Neural progenitor cell (in vitro differentiated cells): ENCODE measurements at regions not wholly inside any gene's neighbourhood (a gene's known extent, or its start where the extent isn't known, plus 50 kb on each side); places are given as distances from the start of the nearest gene placed in this dataset.

Source experiments
- DNase-seq: peaks from one replicate; pipeline ENCODE4 v3.0.0-alpha.2; 2016; ENCODE audit warnings: low spot score
- H2AFZ ChIP-seq: fragments of 200-600 bp; sonication (generic); replicated peaks from 2 replicates; pipeline ENCODE4 v1.6.1; 2016; ENCODE audit warnings: antibody characterized with exemption
- H3F3A ChIP-seq: fragments of 200-600 bp; sonication (generic); 2 replicates; pipeline ENCODE4 v1.6.1; 2016; ENCODE audit warnings: antibody characterized with exemption, low read depth
- H3K27ac ChIP-seq: fragments of 200-600 bp; sonication (generic); 2 replicates; pipeline ENCODE4 v1.5.1; 2016; ENCODE audit warnings: mild to moderate bottlenecking
- H3K27me3 ChIP-seq: fragments of 200-600 bp; sonication (generic); 2 replicates; pipeline ENCODE4 v1.6.1; 2016; ENCODE audit warnings: mild to moderate bottlenecking, moderate library complexity
- H3K36me3 ChIP-seq: fragments of 200-600 bp; sonication (generic); 2 replicates; pipeline ENCODE4 v1.5.1; 2016
- H3K4me1 ChIP-seq: fragments of 200-600 bp; sonication (generic); 2 replicates; pipeline ENCODE4 v1.6.1; 2016; ENCODE audit warnings: mixed run types
- H3K4me2 ChIP-seq: fragments of 200-600 bp; sonication (generic); 2 replicates; pipeline ENCODE4 v1.6.1; 2016
- H3K4me3 ChIP-seq: fragments of 200-600 bp; sonication (generic); 2 replicates; pipeline ENCODE4 v1.5.1; 2016
- H3K79me2 ChIP-seq: fragments of 200-600 bp; sonication (generic); 2 replicates; pipeline ENCODE4 v1.6.1; 2016; ENCODE audit warnings: low read depth
- H3K9ac ChIP-seq: fragments of 200-600 bp; sonication (generic); 2 replicates; pipeline ENCODE4 v1.6.1; 2016
- H3K9me3 ChIP-seq: fragments of 200-600 bp; sonication (generic); 2 replicates; pipeline ENCODE4 v1.5.1; 2016; ENCODE audit warnings: low read depth
- H4K20me1 ChIP-seq: fragments of 200-600 bp; sonication (generic); 2 replicates; pipeline ENCODE4 v1.6.1; 2016; ENCODE audit warnings: low read depth
- H3K27ac Mint-ChIP-seq: 3 replicates; pipeline ENCODE4 v1.8.0; 2021; ENCODE audit warnings: mixed read lengths
- H3K27me3 Mint-ChIP-seq: 2 replicates; pipeline ENCODE4 v1.8.0; 2022; ENCODE audit warnings: low read depth, mild to moderate bottlenecking, inconsistent platforms, moderate library complexity, mixed read lengths; ENCODE audit not compliant: insufficient read depth
- H3K36me3 Mint-ChIP-seq: 3 replicates; pipeline ENCODE4 v1.8.0; 2021; ENCODE audit warnings: mixed read lengths
- H3K4me1 Mint-ChIP-seq: 3 replicates; pipeline ENCODE4 v1.8.0; 2021; ENCODE audit warnings: mixed read lengths
- H3K4me3 Mint-ChIP-seq: 3 replicates; pipeline ENCODE4 v1.8.0; 2021; ENCODE audit warnings: mild to moderate bottlenecking, moderate library complexity, mixed read lengths
- H3K9me3 Mint-ChIP-seq: 3 replicates; pipeline ENCODE4 v1.8.0; 2020; ENCODE audit warnings: mixed read lengths
- CTCF ChIP-seq: fragments of 200-600 bp; sonication (generic); IDR thresholded peaks from 2 replicates; pipeline ENCODE4 v1.5.1; 2017; ENCODE audit warnings: antibody characterized with exemption, mild to moderate bottlenecking
- EZH2 ChIP-seq: fragments of 200-600 bp; sonication (generic); IDR thresholded peaks from 2 replicates; pipeline ENCODE4 v1.6.1; 2017; ENCODE audit warnings: antibody characterized with exemption, mild to moderate bottlenecking, moderate library complexity
- EZH2phosphoT487 ChIP-seq: fragments of 200-600 bp; sonication (generic); IDR thresholded peaks from 2 replicates; pipeline ENCODE4 v1.6.1; 2017; ENCODE audit warnings: antibody characterized with exemption

- no peaks in the 10 kb centered on the region for H3K4me1 ChIP-seq
- Mint-ChIP-seq H3K36me3 (peaks cover 14% of the 10 kb centered on the region), H3K27ac (no peak overlapping the region), H3K4me3 (no peak overlapping the region), H3K9me3 (peaks cover 10% of the 10 kb centered on the region), H3K27me3 (peaks cover 4% of the 10 kb centered on the region), H3K4me1 (no peaks in the 10 kb centered on the region)
- H3K36me3 ChIP-seq = no peaks in the 10 kb centered on the region
- H3K9me3 ChIP-seq = no peaks in the 10 kb centered on the region
- no peak overlapping the region for H2AFZ ChIP-seq
- H3K4me2 ChIP-seq = no peak overlapping the region
- no peaks in the 10 kb centered on the region for H3K79me2 ChIP-seq
- H3K9ac ChIP-seq = no peak overlapping the region
- no peak overlapping the region for H3K27ac ChIP-seq
- no peaks in the 10 kb centered on the region for H4K20me1 ChIP-seq
- no peaks in the 10 kb centered on the region for H3F3A ChIP-seq
- no peak overlapping the region for H3K4me3 ChIP-seq
- TF ChIP-seq EZH2 = no peak
- no peak for TF ChIP-seq EZH2phosphoT487
- no peak for TF ChIP-seq CTCF
- DNase-seq = no peak
- H3K27me3 ChIP-seq = no peaks in the 10 kb centered on the region
Measured at GRCh38 chr3:147231111-147231510, 175.2 kb downstream of the ZIC4 start.

- no peaks in the 10 kb centered on the region for H3K36me3 ChIP-seq
- Mint-ChIP-seq H3K9me3 (no peaks in the 10 kb centered on the region), H3K4me1 (peaks cover 4% of the 10 kb centered on the region), H3K27me3 (peaks cover 2% of the 10 kb centered on the region), H3K36me3 (no peaks in the 10 kb centered on the region), H3K27ac (no peak overlapping the region), H3K4me3 (no peak overlapping the region)
- H3K79me2 ChIP-seq = no peaks in the 10 kb centered on the region
- DNase-seq = no peak
- H3K27ac ChIP-seq = no peak overlapping the region
- no peak overlapping the region for H3K4me3 ChIP-seq
- H3K4me2 ChIP-seq = no peak overlapping the region
- H3K9me3 ChIP-seq = no peaks in the 10 kb centered on the region
- no peaks in the 10 kb centered on the region for H3K27me3 ChIP-seq
- H3F3A ChIP-seq = no peaks in the 10 kb centered on the region
- no peak overlapping the region for H3K9ac ChIP-seq
- TF ChIP-seq EZH2 (no peak), CTCF (no peak), EZH2phosphoT487 (no peak)
- no peaks in the 10 kb centered on the region for H3K4me1 ChIP-seq
- no peak overlapping the region for H2AFZ ChIP-seq
- no peaks in the 10 kb centered on the region for H4K20me1 ChIP-seq
Measured at GRCh38 chr3:147222291-147222690, 184.1 kb downstream of the ZIC4 start.

GRCh38 chr3:147218965-147219364, 187.4 kb downstream of the ZIC4 start:
- H3K79me2 ChIP-seq = no peaks in the 10 kb centered on the region
- H3K9me3 Mint-ChIP-seq = no peaks in the 10 kb centered on the region
- H3K27me3 Mint-ChIP-seq = peaks cover 2% of the 10 kb centered on the region
- TF ChIP-seq EZH2 (no peak), CTCF (no peak), EZH2phosphoT487 (no peak)
- peak; percentile 16 for DNase-seq
- H3K4me3 Mint-ChIP-seq = no peak overlapping the region
- no peak overlapping the region for H3K4me3 ChIP-seq
- peak overlapping the region; percentile 68 for H3K27ac Mint-ChIP-seq
- no peaks in the 10 kb centered on the region for H3K9me3 ChIP-seq
- no peaks in the 10 kb centered on the region for H3K36me3 ChIP-seq
- H4K20me1 ChIP-seq = no peaks in the 10 kb centered on the region
- H3F3A ChIP-seq = no peaks in the 10 kb centered on the region
- no peak overlapping the region for H3K4me2 ChIP-seq
- H2AFZ ChIP-seq = peak overlapping the region; percentile 89
- H3K27ac ChIP-seq = peak overlapping the region; percentile 1
- H3K9ac ChIP-seq = no peak overlapping the region
- H3K4me1 ChIP-seq = no peaks in the 10 kb centered on the region
- H3K4me1 Mint-ChIP-seq = peaks cover 4% of the 10 kb centered on the region
- no peaks in the 10 kb centered on the region for H3K36me3 Mint-ChIP-seq
- H3K27me3 ChIP-seq = no peaks in the 10 kb centered on the region
